Chondrocyte (in vitro differentiated cells): ENCODE measurements at regions not wholly inside any gene's neighbourhood (a gene's known extent, or its start where the extent isn't known, plus 50 kb on each side); places are given as distances from the start of the nearest gene placed in this dataset.

Experiments used
- DNase-seq: peaks from one replicate; pipeline ENCODE4 v3.0.0; 2021; ENCODE audit warnings: mixed read lengths, low spot score
- H3K27ac Mint-ChIP-seq: one replicate; pipeline ENCODE4 v1.8.0; 2021; ENCODE audit warnings: mild to moderate bottlenecking, moderate library complexity, mixed read lengths; ENCODE audit not compliant: unreplicated experiment
- H3K27me3 Mint-ChIP-seq: 2 replicates; pipeline ENCODE4 v1.8.0; 2021; ENCODE audit warnings: low read depth, mixed read lengths
- H3K36me3 Mint-ChIP-seq: 2 replicates; pipeline ENCODE4 v1.8.0; 2021; ENCODE audit warnings: low read depth, mixed read lengths
- H3K4me1 Mint-ChIP-seq: 2 replicates; pipeline ENCODE4 v1.8.0; 2021; ENCODE audit warnings: low read depth, mild to moderate bottlenecking, mixed read lengths
- H3K4me3 Mint-ChIP-seq: one replicate; pipeline ENCODE4 v1.8.0; 2021; ENCODE audit warnings: mild to moderate bottlenecking, moderate library complexity, mixed read lengths; ENCODE audit not compliant: unreplicated experiment
- H3K9me3 Mint-ChIP-seq: 2 replicates; pipeline ENCODE4 v1.8.0; 2021; ENCODE audit warnings: low read depth, mixed read lengths
- TF ChIP-seq, protein P1 (sequence below): fragments of 200-600 bp; sonication (generic); IDR thresholded peaks from 2 replicates; pipeline ENCODE4 v1.5.0; 2021; ENCODE audit warnings: antibody characterized with exemption, mild to moderate bottlenecking, moderate library complexity

DNA sequence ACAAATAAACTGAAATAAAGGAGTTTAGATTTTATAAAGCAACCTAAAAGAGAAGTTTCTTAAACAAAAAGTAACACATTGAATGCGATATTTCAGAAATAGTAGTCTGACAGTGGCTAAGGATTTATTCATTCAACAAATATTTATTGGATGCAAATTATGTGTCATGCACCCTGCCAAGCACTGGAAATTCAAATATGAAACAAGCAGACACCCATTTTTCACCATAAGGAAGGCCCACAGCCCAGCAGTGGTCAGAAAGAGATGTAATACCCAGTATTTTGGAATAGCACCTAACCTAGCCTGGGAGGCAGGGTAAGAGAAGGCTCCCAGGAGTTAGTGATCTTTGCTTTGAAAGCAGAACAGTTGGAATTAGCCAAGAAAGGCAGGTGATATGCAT is 855.1 kb upstream of the TENM3 start:
- Mint-ChIP-seq H3K27ac (no peak overlapping the region), H3K27me3 (no peaks in the 10 kb centered on the region), H3K4me3 (no peak overlapping the region), H3K9me3 (no peaks in the 10 kb centered on the region), H3K36me3 (no peaks in the 10 kb centered on the region), H3K4me1 (no peaks in the 10 kb centered on the region)
- TF ChIP-seq, protein P1, sequence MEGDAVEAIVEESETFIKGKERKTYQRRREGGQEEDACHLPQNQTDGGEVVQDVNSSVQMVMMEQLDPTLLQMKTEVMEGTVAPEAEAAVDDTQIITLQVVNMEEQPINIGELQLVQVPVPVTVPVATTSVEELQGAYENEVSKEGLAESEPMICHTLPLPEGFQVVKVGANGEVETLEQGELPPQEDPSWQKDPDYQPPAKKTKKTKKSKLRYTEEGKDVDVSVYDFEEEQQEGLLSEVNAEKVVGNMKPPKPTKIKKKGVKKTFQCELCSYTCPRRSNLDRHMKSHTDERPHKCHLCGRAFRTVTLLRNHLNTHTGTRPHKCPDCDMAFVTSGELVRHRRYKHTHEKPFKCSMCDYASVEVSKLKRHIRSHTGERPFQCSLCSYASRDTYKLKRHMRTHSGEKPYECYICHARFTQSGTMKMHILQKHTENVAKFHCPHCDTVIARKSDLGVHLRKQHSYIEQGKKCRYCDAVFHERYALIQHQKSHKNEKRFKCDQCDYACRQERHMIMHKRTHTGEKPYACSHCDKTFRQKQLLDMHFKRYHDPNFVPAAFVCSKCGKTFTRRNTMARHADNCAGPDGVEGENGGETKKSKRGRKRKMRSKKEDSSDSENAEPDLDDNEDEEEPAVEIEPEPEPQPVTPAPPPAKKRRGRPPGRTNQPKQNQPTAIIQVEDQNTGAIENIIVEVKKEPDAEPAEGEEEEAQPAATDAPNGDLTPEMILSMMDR: no peak
- DNase-seq: no peak

DNA sequence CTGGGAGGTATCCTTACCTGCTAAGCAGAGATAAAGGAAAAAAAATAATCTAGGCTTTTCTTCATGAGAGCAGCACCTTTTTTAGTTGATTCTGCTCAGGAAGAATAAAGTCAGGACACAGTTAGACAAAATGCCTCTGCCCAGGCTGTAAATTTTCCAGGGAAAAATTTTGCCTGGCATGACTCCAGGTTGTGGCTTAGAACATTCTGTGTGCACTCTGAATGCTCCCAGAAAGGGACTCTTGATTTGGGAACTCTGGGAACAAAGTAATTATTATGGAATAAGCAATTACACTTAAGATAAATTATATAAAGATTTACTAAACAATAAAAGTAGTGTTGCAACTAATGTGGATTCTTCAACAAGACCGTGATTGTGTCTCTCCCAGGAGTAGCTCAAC is 826.2 kb upstream of the TENM3 start:
- Mint-ChIP-seq H3K4me1 (peaks cover 2% of the 10 kb centered on the region), H3K27me3 (no peaks in the 10 kb centered on the region), H3K4me3 (no peak overlapping the region), H3K27ac (no peak overlapping the region), H3K9me3 (peaks cover 4% of the 10 kb centered on the region), H3K36me3 (no peaks in the 10 kb centered on the region)
- DNase-seq: no peak
- TF ChIP-seq, protein P1: no peak

DNA sequence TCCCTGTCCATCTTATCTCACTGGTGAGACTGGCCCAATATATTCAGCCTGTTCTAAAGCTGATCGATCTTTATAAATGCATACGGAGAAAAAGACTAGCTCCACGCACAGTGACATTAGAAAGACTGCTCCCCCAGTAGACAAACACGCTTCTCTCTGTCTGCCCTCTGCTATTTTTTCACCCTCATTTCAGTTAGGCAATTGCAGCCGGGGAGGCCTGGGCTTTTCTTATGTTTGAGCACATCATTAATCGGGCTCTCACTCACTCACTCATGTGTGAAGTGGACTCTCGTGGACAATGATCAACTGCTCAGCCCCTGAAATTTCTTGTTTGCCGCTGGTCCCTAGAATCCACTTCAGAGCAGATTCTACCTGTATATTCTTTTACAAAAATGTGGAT is 824.7 kb upstream of the TENM3 start:
- Mint-ChIP-seq H3K9me3 (peaks cover 4% of the 10 kb centered on the region), H3K4me3 (no peak overlapping the region), H3K27ac (no peak overlapping the region), H3K4me1 (peaks cover 2% of the 10 kb centered on the region), H3K27me3 (no peaks in the 10 kb centered on the region), H3K36me3 (no peaks in the 10 kb centered on the region)
- no peak for DNase-seq
- TF ChIP-seq, protein P1: no peak

DNA sequence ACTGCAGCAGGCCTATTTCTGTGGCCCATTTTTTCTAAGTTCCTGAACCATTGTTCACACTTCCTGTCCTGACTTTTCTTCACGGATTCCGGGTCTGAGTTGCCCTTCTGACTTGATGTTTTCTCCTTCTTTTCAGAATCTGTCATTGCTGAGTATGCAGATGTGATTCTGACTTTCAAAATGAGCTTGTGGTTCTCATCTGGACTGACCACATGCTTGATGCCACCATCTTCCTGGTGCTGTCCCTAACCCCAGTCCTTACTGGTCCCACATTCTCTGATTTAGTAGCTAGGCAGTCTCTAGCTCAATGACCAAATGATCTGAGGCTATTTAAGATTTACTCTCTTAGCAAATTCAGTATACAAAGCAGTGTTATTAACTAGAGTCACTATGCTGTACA is 822.3 kb upstream of the TENM3 start:
- H3K27ac Mint-ChIP-seq: no peak overlapping the region
- H3K36me3 Mint-ChIP-seq: no peaks in the 10 kb centered on the region
- H3K4me3 Mint-ChIP-seq: no peak overlapping the region
- H3K27me3 Mint-ChIP-seq: no peaks in the 10 kb centered on the region
- H3K4me1 Mint-ChIP-seq: peaks cover 2% of the 10 kb centered on the region
- no peak for DNase-seq
- no peaks in the 10 kb centered on the region for H3K9me3 Mint-ChIP-seq
- TF ChIP-seq, protein P1: no peak

DNA sequence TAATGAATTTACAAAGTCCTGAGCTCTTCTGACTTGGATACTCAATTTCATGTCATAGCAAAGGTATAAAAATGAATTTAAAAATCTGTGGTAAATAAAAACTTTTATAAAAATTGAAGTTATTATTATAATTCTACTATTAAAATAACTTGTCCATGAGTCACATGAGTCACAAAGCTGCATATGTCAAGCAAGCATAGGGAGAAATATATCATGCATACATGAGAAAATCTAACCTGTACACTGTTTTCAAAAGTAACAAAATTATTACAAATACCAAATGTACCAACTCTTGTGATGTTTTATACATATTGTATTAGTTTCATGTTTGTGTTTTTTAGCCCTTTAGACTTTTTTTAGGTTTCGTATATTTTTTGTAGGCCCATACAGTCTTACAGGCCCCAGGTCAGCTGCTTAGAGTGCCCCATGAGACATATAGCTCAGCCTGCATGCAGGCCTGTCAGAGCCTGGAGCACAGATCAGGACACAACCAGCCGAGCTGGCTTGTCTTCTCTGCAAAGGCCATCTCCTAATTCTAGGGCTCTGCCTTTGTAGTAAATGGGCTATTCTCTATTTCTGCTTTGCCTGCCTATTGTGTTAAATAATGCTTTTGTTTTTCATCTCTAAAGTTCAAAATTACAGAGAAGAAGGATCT is 818.7 kb upstream of the TENM3 start:
- DNase-seq: no peak
- Mint-ChIP-seq H3K9me3 (no peaks in the 10 kb centered on the region), H3K36me3 (no peaks in the 10 kb centered on the region), H3K27me3 (no peaks in the 10 kb centered on the region), H3K4me3 (no peak overlapping the region), H3K27ac (no peak overlapping the region), H3K4me1 (no peaks in the 10 kb centered on the region)
- TF ChIP-seq, protein P1: no peak
